ENCODE measurements at regions not wholly inside any gene's neighbourhood (a gene's known extent, or its start where the extent isn't known, plus 50 kb on each side); places are given as distances from the start of the nearest gene placed in this dataset.

- no peak for DNase-seq
Measured at GRCh38 chr9:108209132-108209685, 646.6 kb downstream of the ACTL7B start.

- no peak for DNase-seq
Measured at GRCh38 chr9:108207561-108208165, 648.1 kb downstream of the ACTL7B start.

GRCh38 chr9:108205276-108205675, 650.5 kb downstream of the ACTL7B start:
- DNase-seq, result no peak

GRCh38 chr9:108197899-108198298, 657.9 kb downstream of the ACTL7B start:
- DNase-seq, result no peak

GRCh38 chr9:108197008-108197365, 658.8 kb downstream of the ACTL7B start:
- no peak for DNase-seq

GRCh38 chr9:108196332-108197007, 659.3 kb downstream of the ACTL7B start:
- no peak for DNase-seq

GRCh38 chr9:108194154-108194553, 661.6 kb downstream of the ACTL7B start:
- DNase-seq, result no peak

GRCh38 chr9:108193026-108193710, 662.6 kb downstream of the ACTL7B start:
- no peak for DNase-seq

- DNase-seq, result no peak
Measured at GRCh38 chr9:108191065-108191464, 664.7 kb downstream of the ACTL7B start.

- no peak for DNase-seq
Measured at GRCh38 chr9:108188976-108189375, 666.8 kb downstream of the ACTL7B start.

- DNase-seq, result no peak
Measured at GRCh38 chr9:108188482-108188881, 667.3 kb downstream of the ACTL7B start.

- no peak for DNase-seq
Measured at GRCh38 chr9:108186642-108187395, 669.0 kb downstream of the ACTL7B start.

- DNase-seq, result no peak
Measured at GRCh38 chr9:108185613-108186012, 670.2 kb downstream of the ACTL7B start.

- no peak for DNase-seq
Measured at GRCh38 chr9:108184941-108185340, 670.8 kb downstream of the ACTL7B start.

GRCh38 chr9:108184009-108184408, 671.8 kb downstream of the ACTL7B start:
- no peak for DNase-seq

GRCh38 chr9:108182950-108183381, 672.8 kb downstream of the ACTL7B start:
- no peak for DNase-seq

GRCh38 chr9:108182270-108182669, 673.5 kb downstream of the ACTL7B start:
- DNase-seq, result no peak

GRCh38 chr9:108181441-108181840, 674.3 kb downstream of the ACTL7B start:
- no peak for DNase-seq

GRCh38 chr9:108180541-108180940, 675.2 kb downstream of the ACTL7B start:
- no peak for DNase-seq

GRCh38 chr9:108178318-108178717, 677.5 kb downstream of the ACTL7B start:
- no peak for DNase-seq

- DNase-seq, result no peak
Measured at GRCh38 chr9:108168236-108168850, 678.8 kb upstream of the KLF4 start.

- no peak for DNase-seq
Measured at GRCh38 chr9:108167136-108167900, 677.7 kb upstream of the KLF4 start.
